SU-DHL-6 (cell line): ENCODE measurements at regions not wholly inside any gene's neighbourhood (a gene's known extent, or its start where the extent isn't known, plus 50 kb on each side); places are given as distances from the start of the nearest gene placed in this dataset.

Experiments
- CTCF ChIP-seq: fragments of 200-600 bp; sonication (generic); IDR thresholded peaks from one replicate; pipeline ENCODE4 v1.5.1; 2017; ENCODE audit warnings: antibody characterized with exemption, mild to moderate bottlenecking, low read length, moderate library complexity; ENCODE audit not compliant: insufficient read depth, poor library complexity, severe bottlenecking
- EZH2phosphoT487 ChIP-seq: fragments of 200-600 bp; sonication (generic), shearing (Covaris generic); conservative IDR thresholded peaks from 2 replicates; pipeline ENCODE4 v1.6.1; 2018; ENCODE audit warnings: mild to moderate bottlenecking, antibody characterized with exemption, low read length, moderate library complexity, mixed read lengths

- TF ChIP-seq CTCF (no peak), EZH2phosphoT487 (no peak)
Measured at GRCh38 chr3:20898962-20899361, 713.0 kb upstream of the SGO1 start.
